Astrocyte (in vitro differentiated cells and primary cell): ENCODE measurements at regions not wholly inside any gene's neighbourhood (a gene's known extent, or its start where the extent isn't known, plus 50 kb on each side); places are given as distances from the start of the nearest gene placed in this dataset.

ENCODE experiments used
- DNase-seq: peaks from one replicate; pipeline ENCODE4 v3.0.0-alpha.2; 2010; ENCODE audit warnings: low read depth
- FAIRE-seq: peaks from 2 replicates; lab custom pipeline; 2011; peaks lifted over from hg19 to GRCh38; lab: Jason Lieb, UNC
- H2AFZ ChIP-seq: 2 replicates; pipeline ENCODE4 v1.6.0; 2012; ENCODE audit warnings: low read depth, low read length, inconsistent platforms
- H3K27ac ChIP-seq: 2 replicates; pipeline ENCODE4 v1.5.1; 2011; ENCODE audit warnings: low read depth, low read length, inconsistent platforms
- H3K27me3 ChIP-seq: 2 replicates; pipeline ENCODE4 v1.6.0; 2011; ENCODE audit warnings: low read length, inconsistent platforms; ENCODE audit not compliant: insufficient read depth
- H3K36me3 ChIP-seq: 2 replicates; pipeline ENCODE4 v1.5.1; 2011; ENCODE audit warnings: low read length, inconsistent platforms; ENCODE audit not compliant: insufficient read depth
- H3K4me1 ChIP-seq: 2 replicates; pipeline ENCODE4 v1.5.1; 2011; ENCODE audit warnings: low read length, inconsistent platforms; ENCODE audit not compliant: insufficient read depth
- H3K4me2 ChIP-seq: 2 replicates; pipeline ENCODE4 v1.6.0; 2012; ENCODE audit warnings: low read length, inconsistent platforms
- H3K4me3 ChIP-seq: 2 replicates; pipeline ENCODE4 v1.5.1; 2011; ENCODE audit warnings: low read depth, mild to moderate bottlenecking, low read length, inconsistent platforms; ENCODE audit not compliant: insufficient read depth
- H3K79me2 ChIP-seq: 2 replicates; pipeline ENCODE4 v1.6.0; 2012; ENCODE audit warnings: mild to moderate bottlenecking, low read length, inconsistent platforms; ENCODE audit not compliant: insufficient read depth
- H3K9ac ChIP-seq: 2 replicates; pipeline ENCODE4 v1.6.0; 2012; ENCODE audit warnings: mild to moderate bottlenecking, low read length, inconsistent platforms
- H3K9me3 ChIP-seq: 2 replicates; pipeline ENCODE4 v1.5.1; 2012; ENCODE audit warnings: low read depth, mild to moderate bottlenecking, low read length, inconsistent platforms; ENCODE audit not compliant: insufficient read depth
- H4K20me1 ChIP-seq: 2 replicates; pipeline ENCODE4 v1.6.0; 2012; ENCODE audit warnings: low read length, inconsistent platforms; ENCODE audit not compliant: insufficient read depth
- H3K27ac Mint-ChIP-seq: one replicate; pipeline ENCODE4 v1.8.0; 2021; ENCODE audit warnings: mild to moderate bottlenecking, mixed read lengths; ENCODE audit not compliant: unreplicated experiment
- H3K27me3 Mint-ChIP-seq: one replicate; pipeline ENCODE4 v1.8.0; 2021; ENCODE audit warnings: low read depth, mixed read lengths; ENCODE audit not compliant: unreplicated experiment
- H3K36me3 Mint-ChIP-seq: one replicate; pipeline ENCODE4 v1.8.0; 2021; ENCODE audit warnings: low read depth, mixed read lengths; ENCODE audit not compliant: unreplicated experiment
- H3K4me1 Mint-ChIP-seq: one replicate; pipeline ENCODE4 v1.8.0; 2021; ENCODE audit warnings: low read depth, mixed read lengths; ENCODE audit not compliant: unreplicated experiment
- H3K4me3 Mint-ChIP-seq: one replicate; pipeline ENCODE4 v1.8.0; 2021; ENCODE audit warnings: mild to moderate bottlenecking, moderate library complexity, mixed read lengths; ENCODE audit not compliant: unreplicated experiment
- H3K9me3 Mint-ChIP-seq: one replicate; pipeline ENCODE4 v1.8.0; 2021; ENCODE audit warnings: mild to moderate bottlenecking, mixed read lengths; ENCODE audit not compliant: unreplicated experiment
- CTCF ChIP-seq: IDR thresholded peaks from 2 replicates; pipeline ENCODE4 v1.5.1; 2011; ENCODE audit warnings: low read depth, mild to moderate bottlenecking, inconsistent platforms, low read length, moderate library complexity; ENCODE audit not compliant: insufficient read depth
- EZH2 ChIP-seq: IDR thresholded peaks from 2 replicates; pipeline ENCODE4 v1.6.1; 2012; ENCODE audit warnings: mild to moderate bottlenecking, low read length, inconsistent platforms; ENCODE audit not compliant: insufficient read depth

GRCh38 chr2:57160976-57161375 is 885.6 kb upstream of the VRK2 start:
- no peaks in the 10 kb centered on the region for H3K27me3 Mint-ChIP-seq
- no peak overlapping the region for H3K4me3 Mint-ChIP-seq
- H3K4me1 Mint-ChIP-seq: no peaks in the 10 kb centered on the region
- H3K27ac Mint-ChIP-seq: no peak overlapping the region
- H3K36me3 Mint-ChIP-seq: no peaks in the 10 kb centered on the region
- Histone ChIP-seq H2AFZ (no peak overlapping the region), H3K27me3 (no peaks in the 10 kb centered on the region), H3K9ac (no peak overlapping the region), H3K4me2 (no peak overlapping the region), H3K4me1 (no peaks in the 10 kb centered on the region), H3K9me3 (no peaks in the 10 kb centered on the region), H3K4me3 (no peak overlapping the region), H3K79me2 (no peaks in the 10 kb centered on the region), H3K27ac (no peak overlapping the region), H4K20me1 (no peaks in the 10 kb centered on the region), H3K36me3 (no peaks in the 10 kb centered on the region)
- no peak for TF ChIP-seq EZH2
- TF ChIP-seq CTCF: no peak
- FAIRE-seq: no peak
- no peaks in the 10 kb centered on the region for H3K9me3 Mint-ChIP-seq
- DNase-seq: no peak

GRCh38 chr2:57177176-57177575 is 869.4 kb upstream of the VRK2 start:
- Histone ChIP-seq H3K4me2 (no peak overlapping the region), H3K27ac (no peak overlapping the region), H3K4me3 (no peak overlapping the region), H3K79me2 (no peaks in the 10 kb centered on the region), H3K36me3 (no peaks in the 10 kb centered on the region), H4K20me1 (no peaks in the 10 kb centered on the region), H2AFZ (no peak overlapping the region), H3K9me3 (no peaks in the 10 kb centered on the region), H3K4me1 (peaks cover 3% of the 10 kb centered on the region), H3K9ac (no peak overlapping the region), H3K27me3 (no peaks in the 10 kb centered on the region)
- no peaks in the 10 kb centered on the region for H3K9me3 Mint-ChIP-seq
- H3K27ac Mint-ChIP-seq: no peak overlapping the region
- no peak overlapping the region for H3K4me3 Mint-ChIP-seq
- no peaks in the 10 kb centered on the region for H3K36me3 Mint-ChIP-seq
- FAIRE-seq (no peak), DNase-seq (no peak)
- TF ChIP-seq CTCF (no peak), EZH2 (no peak)
- peaks cover 17% of the 10 kb centered on the region for H3K4me1 Mint-ChIP-seq
- no peaks in the 10 kb centered on the region for H3K27me3 Mint-ChIP-seq

- no peak overlapping the region for H3K4me3 Mint-ChIP-seq
- Histone ChIP-seq H3K36me3 (no peaks in the 10 kb centered on the region), H3K4me1 (peaks cover 3% of the 10 kb centered on the region), H3K27me3 (no peaks in the 10 kb centered on the region), H3K4me3 (no peak overlapping the region), H2AFZ (no peak overlapping the region), H4K20me1 (no peaks in the 10 kb centered on the region), H3K9ac (peak overlapping the region; percentile 29), H3K4me2 (peak overlapping the region; percentile 40), H3K79me2 (no peaks in the 10 kb centered on the region), H3K27ac (peak overlapping the region; percentile 71), H3K9me3 (no peaks in the 10 kb centered on the region)
- no peaks in the 10 kb centered on the region for H3K9me3 Mint-ChIP-seq
- peak overlapping the region; percentile 95 for H3K27ac Mint-ChIP-seq
- H3K4me1 Mint-ChIP-seq: peaks cover 25% of the 10 kb centered on the region
- H3K36me3 Mint-ChIP-seq: no peaks in the 10 kb centered on the region
- TF ChIP-seq EZH2 (no peak), CTCF (no peak)
- no peaks in the 10 kb centered on the region for H3K27me3 Mint-ChIP-seq
- FAIRE-seq (no peak), DNase-seq (peak; percentile 56)
Measured at GRCh38 chr2:57180042-57180567, 866.5 kb upstream of the VRK2 start.
